ENCODE measurements at regions not wholly inside any gene's neighbourhood (a gene's known extent, or its start where the extent isn't known, plus 50 kb on each side); places are given as distances from the start of the nearest gene placed in this dataset.

- Histone ChIP-seq H3K4me2 (ENCODE audit: low read depth, low read length, poor library complexity, severe bottlenecking) (no peak overlapping the region), H3K9me2 (replicated peaks; ENCODE audit: low read depth, low read length) (no peaks in the 10 kb centered on the region), H3K9me3 (ENCODE audit: insufficient read depth, low read depth, low read length) (no peaks in the 10 kb centered on the region), H3F3A (ENCODE audit: low read depth) (no peaks in the 10 kb centered on the region), H3K4me3 (ENCODE audit: low read length, poor library complexity, severe bottlenecking) (no peak overlapping the region), H3K9ac (ENCODE audit: low read depth, low read length, poor library complexity, severe bottlenecking) (no peak overlapping the region), H2AFZ (ENCODE audit: low read length) (no peak overlapping the region), H3K79me2 (ENCODE audit: insufficient read depth, low read length) (no peaks in the 10 kb centered on the region), H3K36me3 (ENCODE audit: insufficient read depth, low read length) (no peaks in the 10 kb centered on the region), H3K4me1 (ENCODE audit: insufficient read depth, low read length, poor library complexity, severe bottlenecking) (no peaks in the 10 kb centered on the region), H3K27me3 (ENCODE audit: insufficient read depth, low read length, poor library complexity, severe bottlenecking) (no peaks in the 10 kb centered on the region), H4K20me1 (ENCODE audit: insufficient read depth, low read length, poor library complexity, severe bottlenecking) (no peaks in the 10 kb centered on the region)
- TF ChIP-seq EZH2phosphoT487 (IDR thresholded peaks at IDR 0.05; ENCODE audit: borderline replicate concordance), result no peak
- TF ChIP-seq, protein P1, sequence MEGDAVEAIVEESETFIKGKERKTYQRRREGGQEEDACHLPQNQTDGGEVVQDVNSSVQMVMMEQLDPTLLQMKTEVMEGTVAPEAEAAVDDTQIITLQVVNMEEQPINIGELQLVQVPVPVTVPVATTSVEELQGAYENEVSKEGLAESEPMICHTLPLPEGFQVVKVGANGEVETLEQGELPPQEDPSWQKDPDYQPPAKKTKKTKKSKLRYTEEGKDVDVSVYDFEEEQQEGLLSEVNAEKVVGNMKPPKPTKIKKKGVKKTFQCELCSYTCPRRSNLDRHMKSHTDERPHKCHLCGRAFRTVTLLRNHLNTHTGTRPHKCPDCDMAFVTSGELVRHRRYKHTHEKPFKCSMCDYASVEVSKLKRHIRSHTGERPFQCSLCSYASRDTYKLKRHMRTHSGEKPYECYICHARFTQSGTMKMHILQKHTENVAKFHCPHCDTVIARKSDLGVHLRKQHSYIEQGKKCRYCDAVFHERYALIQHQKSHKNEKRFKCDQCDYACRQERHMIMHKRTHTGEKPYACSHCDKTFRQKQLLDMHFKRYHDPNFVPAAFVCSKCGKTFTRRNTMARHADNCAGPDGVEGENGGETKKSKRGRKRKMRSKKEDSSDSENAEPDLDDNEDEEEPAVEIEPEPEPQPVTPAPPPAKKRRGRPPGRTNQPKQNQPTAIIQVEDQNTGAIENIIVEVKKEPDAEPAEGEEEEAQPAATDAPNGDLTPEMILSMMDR (conservative IDR thresholded peaks at IDR 0.05; ENCODE audit: low read length), result no peak
These were observed 1768.5 kb downstream of the PCDH7 start for GRCh38 chr4:32488690-32489089.

DNA sequence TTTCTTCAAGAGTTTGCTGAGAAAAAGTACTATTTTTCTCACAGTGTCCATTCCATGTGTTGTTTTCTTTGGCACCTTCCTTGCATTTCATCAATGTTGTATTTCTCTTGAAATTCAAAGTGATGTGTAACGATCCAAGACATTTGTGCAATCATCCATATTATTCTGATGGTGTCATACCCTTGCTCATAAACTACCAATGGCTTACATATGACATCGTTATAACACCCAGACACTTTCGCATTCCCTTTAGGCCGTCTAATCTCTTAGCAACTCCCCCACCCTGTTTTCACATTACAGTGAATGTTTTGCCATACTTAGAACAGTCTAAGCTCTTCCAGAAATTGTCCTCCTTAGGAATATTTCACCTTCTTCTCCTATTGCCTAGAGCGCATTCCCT lies 1779.0 kb downstream of the PCDH7 start:
- Histone ChIP-seq H3K4me2 (ENCODE audit: low read depth, low read length, poor library complexity, severe bottlenecking) (no peak overlapping the region), H3K36me3 (ENCODE audit: insufficient read depth, low read length) (no peaks in the 10 kb centered on the region), H3K9me3 (ENCODE audit: insufficient read depth, low read depth, low read length) (no peaks in the 10 kb centered on the region), H3K4me3 (ENCODE audit: low read length, poor library complexity, severe bottlenecking) (no peak overlapping the region), H3K27me3 (ENCODE audit: insufficient read depth, low read length, poor library complexity, severe bottlenecking) (no peaks in the 10 kb centered on the region), H4K20me1 (ENCODE audit: insufficient read depth, low read length, poor library complexity, severe bottlenecking) (no peaks in the 10 kb centered on the region), H3K4me1 (ENCODE audit: insufficient read depth, low read length, poor library complexity, severe bottlenecking) (no peaks in the 10 kb centered on the region), H2AFZ (ENCODE audit: low read length) (no peak overlapping the region), H3F3A (ENCODE audit: low read depth) (no peaks in the 10 kb centered on the region), H3K9me2 (replicated peaks; ENCODE audit: low read depth, low read length) (no peaks in the 10 kb centered on the region), H3K79me2 (ENCODE audit: insufficient read depth, low read length) (no peaks in the 10 kb centered on the region), H3K9ac (ENCODE audit: low read depth, low read length, poor library complexity, severe bottlenecking) (no peak overlapping the region)
- TF ChIP-seq, protein P1 (conservative IDR thresholded peaks at IDR 0.05; ENCODE audit: low read length), result no peak
- no peak for TF ChIP-seq EZH2phosphoT487 (IDR thresholded peaks at IDR 0.05; ENCODE audit: borderline replicate concordance)

DNA sequence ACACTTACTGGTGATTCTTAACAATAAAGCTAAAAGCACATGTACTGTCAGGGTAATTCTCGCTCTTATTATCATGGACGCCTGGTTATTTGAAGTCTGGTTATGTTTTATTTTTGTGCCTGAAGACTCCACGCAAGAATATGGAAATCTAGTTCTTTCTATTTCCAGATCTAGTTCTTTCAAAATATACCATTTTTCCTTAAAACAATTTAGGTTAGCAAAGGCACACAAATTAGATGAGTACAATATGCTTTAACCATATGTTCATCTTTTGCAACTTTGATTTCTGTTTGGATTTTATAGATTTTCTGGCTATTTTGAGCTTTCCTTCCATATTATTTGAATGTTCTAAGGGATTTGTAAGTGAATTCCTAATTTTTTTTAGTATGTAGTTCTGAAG lies 1783.1 kb downstream of the PCDH7 start:
- Histone ChIP-seq H3K9me3 (ENCODE audit: insufficient read depth, low read depth, low read length) (no peaks in the 10 kb centered on the region), H3K4me2 (ENCODE audit: low read depth, low read length, poor library complexity, severe bottlenecking) (no peak overlapping the region), H3K4me1 (ENCODE audit: insufficient read depth, low read length, poor library complexity, severe bottlenecking) (no peaks in the 10 kb centered on the region), H3K27me3 (ENCODE audit: insufficient read depth, low read length, poor library complexity, severe bottlenecking) (no peaks in the 10 kb centered on the region), H3K79me2 (ENCODE audit: insufficient read depth, low read length) (no peaks in the 10 kb centered on the region), H3K36me3 (ENCODE audit: insufficient read depth, low read length) (no peaks in the 10 kb centered on the region), H3F3A (ENCODE audit: low read depth) (no peaks in the 10 kb centered on the region), H3K4me3 (ENCODE audit: low read length, poor library complexity, severe bottlenecking) (no peak overlapping the region), H2AFZ (ENCODE audit: low read length) (no peak overlapping the region), H3K9me2 (replicated peaks; ENCODE audit: low read depth, low read length) (no peaks in the 10 kb centered on the region), H3K9ac (ENCODE audit: low read depth, low read length, poor library complexity, severe bottlenecking) (no peak overlapping the region), H4K20me1 (ENCODE audit: insufficient read depth, low read length, poor library complexity, severe bottlenecking) (no peaks in the 10 kb centered on the region)
- no peak for TF ChIP-seq EZH2phosphoT487 (IDR thresholded peaks at IDR 0.05; ENCODE audit: borderline replicate concordance)
- TF ChIP-seq, protein P1 (conservative IDR thresholded peaks at IDR 0.05; ENCODE audit: low read length), result no peak

Measured in Loucy (cell line).